G401.6 (cell line): ENCODE measurements at regions not wholly inside any gene's neighbourhood (a gene's known extent, or its start where the extent isn't known, plus 50 kb on each side); places are given as distances from the start of the nearest gene placed in this dataset.
"Not testable (repeated sequence)": the region's sequence is repeated elsewhere in the genome, so short reads cannot be mapped to it uniquely, and the experiment has no call there.

Source experiments
- FAIRE-seq: peaks from 2 replicates; lab custom pipeline; 2012; peaks lifted over from hg19 to GRCh38; lab: Jason Lieb, UNC

DNA sequence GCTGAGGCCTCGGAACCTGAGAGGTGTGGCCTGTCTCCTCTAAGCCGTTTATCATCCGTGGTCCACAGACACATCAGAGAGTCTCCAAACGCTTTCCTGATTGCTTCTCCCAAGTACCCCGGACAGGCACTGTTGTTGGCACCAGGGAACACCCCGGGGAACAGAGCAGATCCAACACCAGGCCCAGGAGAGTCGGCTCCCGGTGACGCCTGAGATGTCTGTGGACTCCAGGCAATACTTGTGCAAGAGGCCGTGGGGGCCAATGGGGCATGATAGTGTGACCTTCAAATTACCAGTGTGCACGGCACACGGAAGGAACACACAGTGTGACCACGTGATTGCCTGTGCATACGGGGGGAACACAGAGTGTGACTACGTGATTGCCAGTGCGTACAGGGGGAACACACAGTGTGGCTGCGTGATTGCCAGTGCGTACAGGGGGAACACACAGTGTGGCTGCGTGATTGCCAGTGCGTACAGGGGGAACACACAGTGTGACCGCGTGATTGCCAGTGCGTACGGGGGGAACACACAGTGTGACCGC is 136.6 kb downstream of the RTP5 start:
- not testable (repeated sequence) for FAIRE-seq

DNA sequence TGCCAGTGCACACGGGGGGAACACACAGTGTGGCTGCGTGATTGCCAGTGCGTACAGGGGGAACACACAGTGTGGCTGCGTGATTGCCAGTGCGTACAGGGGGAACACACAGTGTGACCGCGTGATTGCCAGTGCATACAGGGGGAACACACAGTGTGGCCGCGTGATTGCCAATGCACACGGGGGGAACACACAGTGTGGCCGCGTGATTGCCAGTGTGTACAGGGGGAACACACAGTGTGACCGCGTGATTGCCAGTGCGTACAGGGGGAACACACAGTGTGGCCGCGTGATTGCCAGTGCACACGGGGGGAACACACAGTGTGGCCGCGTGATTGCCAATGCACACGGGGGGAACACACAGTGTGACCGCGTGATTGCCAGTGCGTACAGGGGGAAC is 139.4 kb downstream of the RTP5 start:
- FAIRE-seq: not testable (repeated sequence)

DNA sequence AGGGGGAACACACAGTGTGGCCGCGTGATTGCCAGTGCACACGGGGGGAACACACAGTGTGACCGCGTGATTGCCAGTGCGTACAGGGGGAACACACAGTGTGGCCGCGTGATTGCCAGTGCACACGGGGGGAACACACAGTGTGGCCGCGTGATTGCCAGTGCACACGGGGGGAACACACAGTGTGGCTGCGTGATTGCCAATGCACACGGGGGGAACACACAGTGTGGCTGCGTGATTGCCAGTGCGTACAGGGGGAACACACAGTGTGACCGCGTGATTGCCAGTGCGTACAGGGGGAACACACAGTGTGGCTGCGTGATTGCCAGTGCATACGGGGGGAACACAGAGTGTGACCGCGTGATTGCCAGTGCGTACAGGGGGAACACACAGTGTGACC is 140.3 kb downstream of the RTP5 start:
- FAIRE-seq: not testable (repeated sequence)

DNA sequence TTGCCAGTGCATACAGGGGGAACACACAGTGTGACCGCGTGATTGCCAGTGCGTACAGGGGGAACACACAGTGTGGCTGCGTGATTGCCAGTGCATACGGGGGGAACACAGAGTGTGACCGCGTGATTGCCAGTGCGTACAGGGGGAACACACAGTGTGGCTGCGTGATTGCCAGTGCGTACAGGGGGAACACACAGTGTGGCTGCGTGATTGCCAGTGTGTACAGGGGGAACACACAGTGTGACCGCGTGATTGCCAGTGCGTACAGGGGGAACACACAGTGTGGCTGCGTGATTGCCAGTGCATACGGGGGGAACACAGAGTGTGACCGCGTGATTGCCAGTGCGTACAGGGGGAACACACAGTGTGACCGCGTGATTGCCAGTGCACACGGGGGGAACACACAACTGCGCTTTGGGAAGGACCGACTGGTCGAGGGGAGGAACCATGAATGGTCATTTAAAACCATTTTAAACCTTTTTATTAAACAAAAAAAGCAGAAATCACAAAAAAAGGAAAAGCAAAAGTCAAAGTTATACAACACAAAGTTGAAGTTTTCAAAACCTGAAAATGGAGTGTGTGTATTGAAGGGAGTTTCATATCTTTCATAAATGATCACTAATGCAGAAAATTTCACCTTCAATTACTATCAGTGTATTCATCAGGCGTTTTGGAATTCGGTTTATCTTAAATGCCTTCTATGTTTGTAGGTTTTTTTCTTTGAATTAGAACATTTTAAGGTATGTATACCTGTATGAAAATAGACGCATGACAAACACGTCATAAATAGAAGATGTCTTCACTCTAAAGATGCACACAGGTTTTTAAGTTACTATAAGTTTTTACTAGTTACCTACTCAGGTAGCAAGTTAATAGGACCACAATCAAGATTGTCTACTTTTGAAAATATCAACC is 141.0 kb downstream of the RTP5 start:
- FAIRE-seq: not testable (repeated sequence)

- no peak for FAIRE-seq
Observed at GRCh38 chr2:242011167-242011513, 141.6 kb downstream of the RTP5 start.

DNA sequence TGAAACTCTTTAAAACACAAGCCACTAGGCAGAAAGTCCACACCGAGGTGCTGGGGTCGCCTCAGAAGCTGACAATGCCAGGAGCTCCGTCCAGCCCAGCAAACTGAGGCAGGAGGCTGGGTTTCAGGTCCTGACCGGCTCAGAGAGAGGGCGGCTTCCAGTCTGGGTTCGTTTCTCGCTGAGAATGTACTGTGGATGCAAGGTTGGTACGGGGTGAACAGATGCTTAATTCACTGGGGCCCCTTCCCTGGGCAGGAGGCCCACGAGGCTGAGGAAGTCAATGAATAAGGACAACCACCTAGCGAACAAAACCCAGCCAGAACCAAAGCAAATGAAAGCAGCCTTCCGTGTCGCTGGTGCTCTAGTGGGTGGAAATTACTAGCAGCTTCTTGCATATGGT is 142.0 kb downstream of the RTP5 start:
- FAIRE-seq: no peak

DNA sequence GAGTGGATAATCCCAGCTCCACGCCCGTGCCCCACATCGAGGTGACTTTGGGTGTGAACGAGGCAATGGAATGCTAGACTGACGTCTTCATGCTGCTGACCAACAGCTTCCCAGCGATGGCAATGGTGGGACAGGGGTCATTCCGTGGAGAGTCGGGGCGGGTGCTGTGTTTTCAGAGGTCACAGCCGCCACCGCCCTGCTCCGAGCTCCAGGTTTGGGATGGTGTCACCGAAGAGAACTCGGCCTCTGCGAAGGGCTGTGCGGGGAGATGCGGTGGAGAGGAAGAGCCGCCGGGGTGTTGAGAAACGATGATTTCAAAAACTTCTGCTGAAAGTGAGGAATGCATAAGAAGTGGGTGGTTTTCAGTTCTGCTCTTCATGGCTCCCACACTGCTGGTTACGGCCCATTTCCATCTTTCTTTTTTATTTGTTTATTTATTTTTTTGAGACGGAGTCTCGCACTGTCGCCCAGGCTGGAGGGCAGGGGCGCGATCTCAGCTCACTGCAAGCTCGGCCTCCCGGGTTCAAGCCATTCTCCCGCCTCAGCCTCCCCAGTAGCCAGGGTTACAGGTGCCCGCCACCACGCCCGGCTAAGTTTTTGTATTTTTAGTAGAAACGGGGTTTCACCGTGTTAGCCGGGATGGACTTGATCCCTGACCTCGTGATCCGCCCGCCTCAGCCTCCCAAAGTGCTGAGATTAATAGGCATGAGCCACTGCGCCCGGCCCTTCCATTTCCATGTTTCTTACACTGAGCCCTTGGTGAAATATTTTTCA is 142.6 kb downstream of the RTP5 start:
- FAIRE-seq: no peak

GRCh38 chr2:242012956-242013764 is 143.6 kb downstream of the RTP5 start:
- no peak for FAIRE-seq

- no peak for FAIRE-seq
Observed at GRCh38 chr2:242013771-242014170, 144.2 kb downstream of the RTP5 start.

DNA sequence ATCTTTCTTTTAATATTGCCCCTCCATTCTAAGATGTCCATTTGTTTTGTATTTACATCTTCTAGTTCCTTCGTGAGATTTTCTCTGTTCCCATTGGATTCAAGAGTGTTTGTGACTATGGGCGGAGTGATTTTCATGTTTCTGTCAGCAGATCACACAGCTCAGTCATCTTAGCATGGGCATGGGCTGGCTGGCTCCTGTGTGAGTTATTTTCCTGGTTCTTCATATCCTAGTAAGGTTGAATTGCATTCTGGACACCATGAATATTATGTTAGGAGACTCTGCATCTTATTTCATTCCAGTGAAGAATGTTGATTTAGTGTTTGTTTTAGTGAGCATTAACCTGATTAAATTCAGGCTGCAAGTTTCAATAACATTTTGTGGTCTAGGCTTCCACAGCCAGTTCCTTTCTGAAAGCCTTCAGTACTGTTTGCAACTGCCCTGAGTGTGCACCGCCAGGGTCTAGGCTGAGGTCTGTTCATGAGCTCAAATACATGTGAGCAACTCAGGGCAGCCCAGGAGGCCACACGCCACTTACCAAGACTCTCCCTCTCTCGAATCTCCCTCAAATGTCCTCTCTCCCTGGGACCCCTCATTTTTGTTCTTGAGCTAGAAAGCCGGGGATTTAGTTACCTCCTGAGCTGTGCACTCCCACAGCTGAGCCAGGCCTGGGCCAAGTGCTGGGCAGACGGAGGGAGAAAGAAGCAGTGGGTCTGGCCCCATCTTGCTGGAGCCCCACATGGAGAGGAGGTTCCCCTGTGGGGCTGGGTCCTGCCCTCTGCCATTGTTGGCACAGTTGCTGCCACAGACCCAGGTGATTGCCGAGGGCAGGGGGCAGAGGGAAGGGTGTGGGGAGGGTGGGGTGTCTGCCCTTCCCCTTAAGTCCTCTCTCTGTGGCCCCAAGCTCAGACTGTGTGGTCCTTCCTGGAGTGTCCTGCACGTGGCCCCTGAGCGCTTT is 145.9 kb downstream of the RTP5 start:
- FAIRE-seq: no peak

GRCh38 chr2:242017086-242017485 is 147.6 kb downstream of the RTP5 start:
- FAIRE-seq: no peak

GRCh38 chr2:242018416-242018815 is 148.9 kb downstream of the RTP5 start:
- FAIRE-seq: not testable (repeated sequence)

DNA sequence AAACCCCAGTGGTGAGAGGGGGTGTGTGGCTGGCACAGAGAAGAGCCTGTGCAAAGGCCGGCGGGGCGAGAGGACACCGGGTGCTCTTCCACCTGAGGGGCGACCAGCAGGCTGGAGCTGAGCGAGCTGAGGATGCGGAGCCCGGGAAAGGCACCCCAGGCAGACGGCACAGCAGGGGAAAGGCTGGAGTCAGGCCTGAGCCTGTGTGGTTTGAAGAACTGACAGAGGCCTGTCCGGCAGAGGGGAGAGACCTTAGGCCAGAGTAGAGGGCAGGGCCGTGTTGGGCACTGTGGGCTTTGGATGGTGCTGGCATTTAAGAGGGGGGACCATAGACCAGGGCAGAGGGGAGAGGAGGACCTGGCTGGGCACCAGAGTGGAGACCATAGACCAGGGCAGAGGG is 149.8 kb downstream of the RTP5 start:
- no peak for FAIRE-seq

DNA sequence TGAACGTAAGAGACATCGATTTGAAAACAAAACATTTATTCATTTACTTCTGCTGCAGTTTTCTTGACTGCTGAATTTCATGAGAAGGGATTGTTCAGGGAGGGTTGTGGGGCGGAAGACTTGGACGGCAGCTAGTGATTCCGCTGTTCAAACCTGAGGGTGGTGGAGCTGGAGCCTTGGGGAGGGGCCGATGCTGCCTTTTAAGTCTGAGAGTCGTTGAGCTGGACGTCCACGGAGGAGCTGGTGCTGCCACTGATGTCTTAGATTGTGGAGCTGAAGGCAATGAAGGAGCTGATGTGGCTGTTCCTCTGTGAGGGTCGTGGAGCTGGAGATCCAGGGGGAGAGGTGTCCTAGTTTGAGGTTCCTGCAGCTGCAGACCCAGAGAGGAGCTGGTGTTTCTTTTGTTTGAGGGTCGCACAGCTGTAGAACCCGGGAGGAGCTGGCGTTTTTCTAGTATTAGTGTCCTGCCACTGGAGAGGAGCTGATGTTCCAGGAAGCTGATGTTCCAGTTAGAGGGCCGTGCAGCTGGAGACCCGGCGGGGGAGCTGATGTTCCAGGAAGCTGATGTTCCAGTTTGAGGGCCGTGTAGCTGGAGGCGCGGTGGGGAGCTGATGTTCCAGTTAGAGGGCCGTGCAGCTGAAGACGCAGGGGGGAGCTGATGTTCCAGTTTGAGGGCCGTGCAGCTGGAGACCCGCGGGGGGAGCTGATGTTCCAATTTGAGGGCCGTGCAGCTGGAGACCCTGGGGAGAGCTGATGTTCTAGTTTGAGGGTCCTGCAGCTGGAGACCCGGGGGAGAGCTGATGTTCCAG is 150.9 kb downstream of the RTP5 start:
- FAIRE-seq: no peak

DNA sequence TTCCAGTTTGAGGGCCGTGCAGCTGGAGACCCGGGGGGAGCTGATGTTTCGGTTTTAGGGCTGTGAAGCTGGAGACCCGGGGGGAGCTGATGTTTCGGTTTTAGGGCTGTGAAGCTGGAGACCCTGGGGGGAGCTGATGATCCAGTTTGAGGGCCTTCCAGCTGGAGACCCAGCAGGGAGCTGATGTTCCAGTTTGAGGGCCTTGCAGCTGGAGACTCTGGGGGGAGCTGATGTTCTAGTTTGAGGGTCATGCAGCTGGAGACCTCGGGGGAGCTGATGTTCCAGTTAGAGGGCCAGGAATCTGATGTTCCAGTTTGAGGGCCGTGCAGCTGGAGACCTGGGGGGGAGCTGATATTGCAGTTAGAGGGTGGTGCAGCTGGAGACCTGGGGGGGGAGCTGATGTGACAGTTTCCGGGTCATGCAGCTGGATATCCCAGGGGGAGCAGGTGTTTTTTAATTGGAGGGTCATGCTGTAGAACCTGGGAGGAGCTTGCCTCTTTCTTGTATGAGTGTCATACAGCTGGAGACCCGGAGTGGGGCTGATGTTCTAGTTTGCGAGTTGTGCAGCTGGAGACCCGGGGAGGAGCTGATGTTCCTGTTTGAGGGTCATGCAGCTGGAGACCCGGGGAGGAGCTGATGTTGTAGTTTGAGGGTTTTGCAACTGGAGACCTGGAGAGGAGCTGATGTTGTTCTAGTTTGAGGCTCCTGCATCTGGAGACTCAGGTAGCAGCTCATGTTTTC is 153.2 kb downstream of the RTP5 start:
- no peak for FAIRE-seq

GRCh38 chr2:242024751-242025355 is 155.3 kb downstream of the RTP5 start:
- FAIRE-seq: no peak

- no peak for FAIRE-seq
Observed at GRCh38 chr2:242027676-242028450, 158.3 kb downstream of the RTP5 start.
